H1 (cell line): ENCODE measurements at regions not wholly inside any gene's neighbourhood (a gene's known extent, or its start where the extent isn't known, plus 50 kb on each side); places are given as distances from the start of the nearest gene placed in this dataset.

Experiments used
- ASH2L ChIP-seq: fragments of 200-600, 300-600 bp; sonication (generic); IDR thresholded peaks from one replicate; pipeline ENCODE4 v1.7.1; 2017; ENCODE audit warnings: low read length
- CBX5 ChIP-seq: fragments of 300-800, 300-1000 bp; sonication (generic); IDR thresholded peaks from 2 replicates; pipeline ENCODE4 v1.7.1; 2016; ENCODE audit warnings: antibody characterized with exemption, low read length, low read depth
- CBX8 ChIP-seq: fragments of 300-800, 300-1000 bp; sonication (generic); IDR thresholded peaks from 2 replicates; pipeline ENCODE4 v1.7.1; 2016; ENCODE audit warnings: low read depth, low read length, borderline replicate concordance
- CHD7 ChIP-seq: fragments of 300-600 bp; sonication (generic); IDR thresholded peaks from 2 replicates; pipeline ENCODE4 v1.7.1; 2012; ENCODE audit warnings: low read length, moderate library complexity, mild to moderate bottlenecking, inconsistent platforms; ENCODE audit not compliant: insufficient replicate concordance
- E2F6 ChIP-seq: IDR thresholded peaks from 2 replicates; pipeline ENCODE4 v1.6.1; 2012; ENCODE audit warnings: inconsistent platforms
- EZH2 ChIP-seq: fragments of 200-600 bp; sonication (generic); IDR thresholded peaks from 2 replicates; pipeline ENCODE4 v1.7.1; 2012; ENCODE audit warnings: low read depth, mild to moderate bottlenecking, moderate library complexity, low read length, inconsistent platforms; ENCODE audit not compliant: severe bottlenecking
- KDM1A ChIP-seq: fragments of 200-600, 300-600 bp; sonication (generic); IDR thresholded peaks from 2 replicates; pipeline ENCODE4 v1.7.1; 2016; ENCODE audit warnings: mild to moderate bottlenecking, low read length, borderline replicate concordance
- KDM5A ChIP-seq: fragments of 200-600 bp; IDR thresholded peaks from 2 replicates; pipeline ENCODE4 v1.7.1; 2012; ENCODE audit warnings: mild to moderate bottlenecking, low read length, inconsistent platforms, mixed read lengths
- SIRT6 ChIP-seq: IDR thresholded peaks from one replicate; pipeline ENCODE4 v1.7.1; 2012; ENCODE audit warnings: low read length, inconsistent platforms
- SIX5 ChIP-seq: IDR thresholded peaks from 2 replicates; pipeline ENCODE4 v1.6.1; 2011; ENCODE audit warnings: mild to moderate bottlenecking, low read depth, low read length

- TF ChIP-seq CHD7 (no peak), KDM1A (no peak), SIX5 (no peak), SIRT6 (no peak), EZH2 (no peak), E2F6 (no peak), CBX8 (no peak), ASH2L (no peak), CBX5 (no peak), KDM5A (no peak)
These were observed 762.8 kb downstream of the GATA3 start (continued) for GRCh38 chr10:8817299-8817698.
